PC-9 (cell line): ENCODE measurements at regions not wholly inside any gene's neighbourhood (a gene's known extent, or its start where the extent isn't known, plus 50 kb on each side); places are given as distances from the start of the nearest gene placed in this dataset.

Experiments
- BruUV-seq: library from RNA; stranded (reverse); fragments of 400-500 nt; replicated peaks from 2 replicates; lab custom pipeline; 2021; lab: Mats Ljungman, UMichigan
- CTCF ChIA-PET: fragments of 300-600 bp; sonication (Branson Sonifier 250); formaldehyde crosslinking; loops from one replicate; lab custom pipeline; 2022; ENCODE audit warnings: antibody characterized with exemption; lab: Charles Lee
- POLR2A ChIA-PET: fragments of 300-600 bp; sonication (Branson Sonifier 250); formaldehyde crosslinking; loops from one replicate; lab custom pipeline; 2022; ENCODE audit warnings: antibody characterized with exemption; ENCODE audit not compliant: unreplicated experiment; lab: Charles Lee
- DNase-seq, 2 experiments: peaks; one replicate each; pipeline versions ENCODE4 v3.0.0 to v3.0.0-alpha.2; 2015 to 2022; ENCODE audit warnings: mixed read lengths in 1 of 2
- H2AFZ ChIP-seq: fragments of 200-600 bp; sonication (generic); 2 replicates; pipeline ENCODE4 v1.8.1; 2017; ENCODE audit warnings: antibody characterized with exemption
- H3F3A ChIP-seq: fragments of 200-600 bp; sonication (generic); 2 replicates; pipeline ENCODE4 v1.8.1; 2017; ENCODE audit warnings: antibody characterized with exemption, mild to moderate bottlenecking, low read depth; ENCODE audit not compliant: insufficient read depth
- H3K27ac ChIP-seq: fragments of 200-600 bp; sonication (generic); 2 replicates; pipeline ENCODE4 v1.6.1; 2016; ENCODE audit warnings: mixed run types
- H3K27me3 ChIP-seq: fragments of 200-600 bp; sonication (generic); 2 replicates; pipeline ENCODE4 v1.6.1; 2016; ENCODE audit warnings: low read depth, mixed run types; ENCODE audit not compliant: insufficient read depth
- H3K36me3 ChIP-seq: fragments of 200-600 bp; sonication (generic); 2 replicates; pipeline ENCODE4 v1.6.1; 2016; ENCODE audit warnings: low read depth, mixed run types
- H3K4me1 ChIP-seq: fragments of 200-600 bp; sonication (generic); replicated peaks from 2 replicates; pipeline ENCODE4 v1.6.1; 2016; ENCODE audit warnings: mixed run types; ENCODE audit not compliant: insufficient read depth
- H3K4me2 ChIP-seq: fragments of 200-600 bp; sonication (generic); 2 replicates; pipeline ENCODE4 v1.6.1; 2017; ENCODE audit warnings: mixed run types
- H3K4me3 ChIP-seq: fragments of 200-600 bp; sonication (generic); 2 replicates; pipeline ENCODE4 v1.6.1; 2016; ENCODE audit warnings: mixed run types
- H3K79me2 ChIP-seq: fragments of 200-600 bp; sonication (generic); 2 replicates; pipeline ENCODE4 v1.6.1; 2017; ENCODE audit warnings: low read depth, mixed run types
- H3K9me2 ChIP-seq: fragments of 200-600 bp; sonication (generic); 2 replicates; pipeline ENCODE4 v1.8.1; 2017; ENCODE audit warnings: mild to moderate bottlenecking; ENCODE audit not compliant: insufficient read depth
- H3K9me3 ChIP-seq: fragments of 200-600 bp; sonication (generic); 2 replicates; pipeline ENCODE4 v1.8.1; 2016; ENCODE audit warnings: low read depth; ENCODE audit not compliant: insufficient read depth
- H4K20me1 ChIP-seq: fragments of 200-600 bp; sonication (generic); 2 replicates; pipeline ENCODE4 v1.8.1; 2017; ENCODE audit not compliant: insufficient read depth
- CTCF ChIP-seq: fragments of 200-600 bp; sonication (generic); conservative IDR thresholded peaks from 2 replicates; pipeline ENCODE4 v1.6.1; 2017; ENCODE audit warnings: mixed run types, antibody characterized with exemption, mild to moderate bottlenecking, moderate library complexity
- EZH2 ChIP-seq: fragments of 200-600 bp; sonication (generic); IDR thresholded peaks from 2 replicates; pipeline ENCODE4 v1.8.0; 2017; ENCODE audit warnings: antibody characterized with exemption, low read depth
- intact Hi-C: fragments of 100-400 bp; cut with micrococcal nuclease; formaldehyde crosslinking; loops from one replicate; pipeline ENCODE4 v1.10.0; 2022; ENCODE audit not compliant: unreplicated experiment

GRCh38 chr6:56808871-56809359, 146.0 kb upstream of the BEND6 start:
- no peaks in the 10 kb centered on the region for H3K9me2 ChIP-seq
- no peaks in the 10 kb centered on the region; the same call in 1 of the 2 replicates for H4K20me1 ChIP-seq
- H2AFZ ChIP-seq, result no peak overlapping the region
- H3K79me2 ChIP-seq, result peaks cover 88% of the 10 kb centered on the region
- peak overlapping the region; percentile 60 for H3K27ac ChIP-seq
- POLR2A ChIA-PET, result interaction anchor here (0.6 to 0.7 kb wide), 2 partner anchors 132 to 197 kb away, joined by 3 to 6 read pairs; no protein-coding TSS in a partner anchor
- no peaks in the 10 kb centered on the region for H3K27me3 ChIP-seq
- CTCF ChIA-PET, result interaction anchor here (0.6 kb wide), 1 partner anchor 62 kb away, joined by 6 read pairs; no protein-coding TSS in a partner anchor
- TF ChIP-seq EZH2 (no peak), CTCF (no peak)
- no peak overlapping the region for H3K4me3 ChIP-seq
- H3K4me1 ChIP-seq, result peaks cover 39% of the 10 kb centered on the region
- peak; percentile 72 to 83 for DNase-seq
- H3K9me3 ChIP-seq, result no peaks in the 10 kb centered on the region; the same call in 1 of the 2 replicates
- no peak overlapping the region for H3K4me2 ChIP-seq
- TSS peak; percentile 61 for BruUV-seq
- no peaks in the 10 kb centered on the region for H3K36me3 ChIP-seq
- H3F3A ChIP-seq, result 0 out of 2 replicates have a peak, but pooled peaks cover 9% of the 10 kb centered on the region
- intact Hi-C loops, result loop anchor here (1.0 to 10.0 kb wide), 3 partner anchors 32 to 94 kb away; no protein-coding TSS in a partner anchor

GRCh38 chr6:56807989-56808337, 146.9 kb upstream of the BEND6 start:
- no TSS peak for BruUV-seq
- Histone ChIP-seq H3K79me2 (peaks cover 92% of the 10 kb centered on the region), H3K9me2 (no peaks in the 10 kb centered on the region), H3K4me3 (no peak overlapping the region), H3K36me3 (no peaks in the 10 kb centered on the region), H3K27me3 (no peaks in the 10 kb centered on the region), H3K9me3 (no peaks in the 10 kb centered on the region; the same call in 1 of the 2 replicates), H4K20me1 (0 out of 2 replicates have a peak, but pooled peaks cover 4% of the 10 kb centered on the region), H2AFZ (no peak overlapping the region), H3K4me2 (peak overlapping the region; percentile 18), H3F3A (0 out of 2 replicates have a peak, but pooled peaks cover 9% of the 10 kb centered on the region), H3K27ac (peak overlapping the region; percentile 60), H3K4me1 (peaks cover 47% of the 10 kb centered on the region)
- TF ChIP-seq EZH2 (no peak), CTCF (no peak)
- CTCF ChIA-PET, result no interaction called here
- peak; percentile 19 to 40 for DNase-seq
- intact Hi-C loops, result loop anchor here (2.0 to 10.0 kb wide), 2 partner anchors 33 to 93 kb away; no protein-coding TSS in a partner anchor
- POLR2A ChIA-PET, result interaction anchor here (0.5 kb wide), 1 partner anchor 95 kb away, joined by 3 read pairs; no protein-coding TSS in a partner anchor

GRCh38 chr6:56807326-56807988, 147.4 kb upstream of the BEND6 start:
- H2AFZ ChIP-seq, result no peak overlapping the region
- no peaks in the 10 kb centered on the region for H3K27me3 ChIP-seq
- intact Hi-C loops, result loop anchor here (10.0 kb wide), 1 partner anchor 93 kb away; no protein-coding TSS in a partner anchor
- H3K79me2 ChIP-seq, result peaks cover 95% of the 10 kb centered on the region
- H3F3A ChIP-seq, result 0 out of 2 replicates have a peak, but pooled peaks cover 9% of the 10 kb centered on the region
- BruUV-seq, result no TSS peak
- H3K4me3 ChIP-seq, result no peak overlapping the region
- DNase-seq, result no peak
- no peaks in the 10 kb centered on the region; the same call in 1 of the 2 replicates for H3K9me3 ChIP-seq
- CTCF ChIA-PET, result no interaction called here
- peak overlapping the region; percentile 18; the same call in 1 of the 2 replicates for H3K4me2 ChIP-seq
- H3K9me2 ChIP-seq, result no peaks in the 10 kb centered on the region
- 0 out of 2 replicates have a peak, but pooled peaks cover 4% of the 10 kb centered on the region for H4K20me1 ChIP-seq
- TF ChIP-seq CTCF (no peak), EZH2 (no peak)
- H3K36me3 ChIP-seq, result no peaks in the 10 kb centered on the region
- H3K27ac ChIP-seq, result peak overlapping the region; percentile 60
- POLR2A ChIA-PET, result interaction anchor here (0.5 kb wide), 1 partner anchor 94 kb away, joined by 3 read pairs; no protein-coding TSS in a partner anchor
- H3K4me1 ChIP-seq, result peaks cover 52% of the 10 kb centered on the region
